ENCODE measurements at regions not wholly inside any gene's neighbourhood (a gene's known extent, or its start where the extent isn't known, plus 50 kb on each side); places are given as distances from the start of the nearest gene placed in this dataset.

GRCh38 chr18:45151645-45152044, 463.6 kb upstream of the SLC14A2 start:
- ChIA-PET POLR2A (ENCODE audit: low non-redundant PET) (no interaction called here), CTCF (no interaction called here)
- Histone ChIP-seq H3K27ac (ENCODE audit: low read depth, low read length, poor library complexity, severe bottlenecking) (no peak overlapping the region), H3K4me3 (ENCODE audit: low read depth, low read length, poor library complexity, severe bottlenecking) (no peak overlapping the region), H3K36me3 (ENCODE audit: insufficient read depth, low read length, poor library complexity, severe bottlenecking) (no peaks in the 10 kb centered on the region), H3K27me3 (replicated peaks; ENCODE audit: insufficient read depth, low read depth, low read length, poor library complexity) (no peaks in the 10 kb centered on the region), H3K4me1 (ENCODE audit: insufficient read depth, low read length, poor library complexity, severe bottlenecking) (no peaks in the 10 kb centered on the region), H3K9me3 (ENCODE audit: low read depth, low read length, poor library complexity, severe bottlenecking) (no peaks in the 10 kb centered on the region)
- BruUV-seq (replicated peaks), result no TSS peak
- DNase-seq (ENCODE audit: low spot score), result no peak
- TF ChIP-seq CTCF (conservative IDR thresholded peaks at IDR 0.05; ENCODE audit: low read depth, low read length), result no peak
- TF ChIP-seq EZH2 (IDR thresholded peaks at IDR 0.05; ENCODE audit: borderline replicate concordance, low read depth, low read length, poor library complexity, severe bottlenecking), result no peak
- intact Hi-C loops (cut with micrococcal nuclease; ENCODE audit: unreplicated experiment), result no loop called here

- intact Hi-C loops (cut with micrococcal nuclease; ENCODE audit: unreplicated experiment), result no loop called here
- TF ChIP-seq CTCF (conservative IDR thresholded peaks at IDR 0.05; ENCODE audit: low read depth, low read length), result no peak
- no peak for TF ChIP-seq EZH2 (IDR thresholded peaks at IDR 0.05; ENCODE audit: borderline replicate concordance, low read depth, low read length, poor library complexity, severe bottlenecking)
- no peaks in the 10 kb centered on the region for H3K4me1 ChIP-seq (ENCODE audit: insufficient read depth, low read length, poor library complexity, severe bottlenecking)
- no peak overlapping the region for H3K27ac ChIP-seq (ENCODE audit: low read depth, low read length, poor library complexity, severe bottlenecking)
- no TSS peak for BruUV-seq (replicated peaks)
- H3K4me3 ChIP-seq (ENCODE audit: low read depth, low read length, poor library complexity, severe bottlenecking), result no peak overlapping the region
- H3K9me3 ChIP-seq (ENCODE audit: low read depth, low read length, poor library complexity, severe bottlenecking), result no peaks in the 10 kb centered on the region
- H3K27me3 ChIP-seq (replicated peaks; ENCODE audit: insufficient read depth, low read depth, low read length, poor library complexity), result no peaks in the 10 kb centered on the region
- CTCF ChIA-PET, result no interaction called here
- no peak for DNase-seq (ENCODE audit: low spot score)
- POLR2A ChIA-PET (ENCODE audit: low non-redundant PET), result no interaction called here
- no peaks in the 10 kb centered on the region for H3K36me3 ChIP-seq (ENCODE audit: insufficient read depth, low read length, poor library complexity, severe bottlenecking)
Measured at GRCh38 chr18:45155526-45155925, 459.8 kb upstream of the SLC14A2 start.

- CTCF ChIA-PET, result no interaction called here
Measured at GRCh38 chr18:45156946-45157345, 458.3 kb upstream of the SLC14A2 start.

More at GRCh38 chr18:45156946-45157345, 458.3 kb upstream of the SLC14A2 start:
- H3K9me3 ChIP-seq (ENCODE audit: low read depth, low read length, poor library complexity, severe bottlenecking), result no peaks in the 10 kb centered on the region
- no peak for DNase-seq (ENCODE audit: low spot score)
- BruUV-seq (replicated peaks), result no TSS peak
- no peaks in the 10 kb centered on the region for H3K27me3 ChIP-seq (replicated peaks; ENCODE audit: insufficient read depth, low read depth, low read length, poor library complexity)
- POLR2A ChIA-PET (ENCODE audit: low non-redundant PET), result no interaction called here
- intact Hi-C loops (cut with micrococcal nuclease; ENCODE audit: unreplicated experiment), result no loop called here
- H3K27ac ChIP-seq (ENCODE audit: low read depth, low read length, poor library complexity, severe bottlenecking), result no peak overlapping the region
- TF ChIP-seq EZH2 (IDR thresholded peaks at IDR 0.05; ENCODE audit: borderline replicate concordance, low read depth, low read length, poor library complexity, severe bottlenecking) (no peak), CTCF (conservative IDR thresholded peaks at IDR 0.05; ENCODE audit: low read depth, low read length) (no peak)
- no peak overlapping the region for H3K4me3 ChIP-seq (ENCODE audit: low read depth, low read length, poor library complexity, severe bottlenecking)
- no peaks in the 10 kb centered on the region for H3K4me1 ChIP-seq (ENCODE audit: insufficient read depth, low read length, poor library complexity, severe bottlenecking)
- H3K36me3 ChIP-seq (ENCODE audit: insufficient read depth, low read length, poor library complexity, severe bottlenecking), result no peaks in the 10 kb centered on the region

Measured in A673 (cell line).